Neutrophil (primary cell): ENCODE measurements at regions not wholly inside any gene's neighbourhood (a gene's known extent, or its start where the extent isn't known, plus 50 kb on each side); places are given as distances from the start of the nearest gene placed in this dataset.

Experiments
- H3K27ac ChIP-seq: fragments of 200-600 bp; sonication (generic); 2 replicates; pipeline ENCODE4 v1.5.1; 2016; ENCODE audit warnings: mild to moderate bottlenecking, moderate library complexity
- H3K27me3 ChIP-seq: fragments of 200-600 bp; sonication (generic); 2 replicates; pipeline ENCODE4 v1.6.0; 2016; ENCODE audit warnings: mild to moderate bottlenecking
- H3K36me3 ChIP-seq: fragments of 200-600 bp; sonication (generic); 2 replicates; pipeline ENCODE4 v1.5.1; 2017
- H3K4me1 ChIP-seq, 2 experiments: fragments of 200-600 bp in 1 of 2; sonication (generic) in 1 of 2; 1 replicate in 1 of 2; 2 replicates in 1 of 2; pipeline versions ENCODE4 v1.5.1 to v1.6.1; 2013 to 2016; ENCODE audit warnings: low read depth in 1 of 2, low read length in 1 of 2, mild to moderate bottlenecking in 1 of 2, moderate library complexity in 1 of 2; ENCODE audit not compliant: control insufficient read depth in 1 of 2, insufficient read depth in 1 of 2
- H3K4me3 ChIP-seq, 2 experiments: fragments of 200-600 bp in 1 of 2; sonication (generic) in 1 of 2; 1 replicate in 1 of 2; 2 replicates in 1 of 2; pipeline ENCODE4 v1.5.1; 2013 to 2016; ENCODE audit warnings: low read depth in 1 of 2, low read length in 1 of 2, mild to moderate bottlenecking in 1 of 2, moderate library complexity in 1 of 2
- H3K9me3 ChIP-seq: fragments of 200-600 bp; sonication (generic); 2 replicates; pipeline ENCODE4 v1.5.1; 2016
- TF ChIP-seq, protein P1 (sequence below): fragments of 200-600 bp; sonication (generic); IDR thresholded peaks from 2 replicates; pipeline ENCODE4 v1.5.1; 2016; ENCODE audit warnings: antibody characterized with exemption

DNA sequence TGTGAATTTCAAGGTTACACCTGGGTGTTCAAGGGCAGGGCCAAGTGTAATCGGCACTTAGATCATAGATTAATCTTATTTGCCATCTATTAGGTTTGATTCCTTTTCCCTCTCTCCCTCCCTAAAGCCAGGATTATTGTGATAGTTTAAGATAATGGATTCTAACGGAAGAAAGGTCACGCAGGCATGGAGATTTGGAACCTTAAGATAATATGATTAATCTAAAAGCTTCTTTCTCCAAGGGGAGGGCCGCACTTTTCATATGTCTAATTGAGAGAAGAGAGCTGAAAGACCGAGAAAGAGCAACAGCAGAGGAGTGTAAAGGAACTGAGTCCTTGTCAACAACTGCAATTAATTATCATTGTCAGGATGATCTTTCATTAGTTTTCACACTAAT lies 858.8 kb upstream of the NR2F2 start:
- H3K4me3 ChIP-seq: no peak overlapping the region
- no peak overlapping the region for H3K27ac ChIP-seq
- TF ChIP-seq, protein P1, sequence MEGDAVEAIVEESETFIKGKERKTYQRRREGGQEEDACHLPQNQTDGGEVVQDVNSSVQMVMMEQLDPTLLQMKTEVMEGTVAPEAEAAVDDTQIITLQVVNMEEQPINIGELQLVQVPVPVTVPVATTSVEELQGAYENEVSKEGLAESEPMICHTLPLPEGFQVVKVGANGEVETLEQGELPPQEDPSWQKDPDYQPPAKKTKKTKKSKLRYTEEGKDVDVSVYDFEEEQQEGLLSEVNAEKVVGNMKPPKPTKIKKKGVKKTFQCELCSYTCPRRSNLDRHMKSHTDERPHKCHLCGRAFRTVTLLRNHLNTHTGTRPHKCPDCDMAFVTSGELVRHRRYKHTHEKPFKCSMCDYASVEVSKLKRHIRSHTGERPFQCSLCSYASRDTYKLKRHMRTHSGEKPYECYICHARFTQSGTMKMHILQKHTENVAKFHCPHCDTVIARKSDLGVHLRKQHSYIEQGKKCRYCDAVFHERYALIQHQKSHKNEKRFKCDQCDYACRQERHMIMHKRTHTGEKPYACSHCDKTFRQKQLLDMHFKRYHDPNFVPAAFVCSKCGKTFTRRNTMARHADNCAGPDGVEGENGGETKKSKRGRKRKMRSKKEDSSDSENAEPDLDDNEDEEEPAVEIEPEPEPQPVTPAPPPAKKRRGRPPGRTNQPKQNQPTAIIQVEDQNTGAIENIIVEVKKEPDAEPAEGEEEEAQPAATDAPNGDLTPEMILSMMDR: no peak

GRCh38 chr15:95475067-95475466 lies 855.4 kb upstream of the NR2F2 start:
- H3K36me3 ChIP-seq: no peaks in the 10 kb centered on the region
- no peaks in the 10 kb centered on the region for H3K27me3 ChIP-seq
- H3K9me3 ChIP-seq: no peaks in the 10 kb centered on the region
- H3K27ac ChIP-seq: no peak overlapping the region
- TF ChIP-seq, protein P1: no peak
- no peak overlapping the region for H3K4me3 ChIP-seq
- H3K4me1 ChIP-seq: no peaks in the 10 kb centered on the region

More for the DNA sequence above, 858.8 kb upstream of the NR2F2 start:
- Histone ChIP-seq H3K4me1 (no peaks in the 10 kb centered on the region), H3K27me3 (no peaks in the 10 kb centered on the region), H3K36me3 (no peaks in the 10 kb centered on the region), H3K9me3 (no peaks in the 10 kb centered on the region)

DNA sequence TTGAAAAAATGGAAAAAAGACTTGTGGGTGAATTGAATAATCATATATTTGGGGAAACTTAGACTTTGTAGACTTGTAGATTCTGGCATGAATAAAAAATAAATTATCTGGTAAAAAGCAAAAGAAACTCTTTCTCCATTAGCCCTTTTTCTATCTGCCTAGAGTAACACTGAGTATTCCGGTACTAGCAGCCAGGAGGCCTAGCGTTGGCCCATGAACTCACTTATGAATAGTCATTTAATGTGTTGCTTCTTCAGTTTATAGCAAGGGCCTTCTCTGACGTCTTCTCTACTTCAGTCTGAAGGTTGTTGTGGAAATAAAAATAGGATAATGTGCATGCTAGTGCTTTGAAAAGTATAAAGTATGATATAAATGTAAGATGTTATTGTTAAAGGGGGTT lies 851.2 kb upstream of the NR2F2 start:
- Histone ChIP-seq H3K9me3 (no peaks in the 10 kb centered on the region), H3K36me3 (no peaks in the 10 kb centered on the region), H3K4me3 (no peak overlapping the region), H3K4me1 (no peaks in the 10 kb centered on the region), H3K27me3 (no peaks in the 10 kb centered on the region), H3K27ac (no peak overlapping the region)
- TF ChIP-seq, protein P1: no peak

- Histone ChIP-seq H3K9me3 (no peaks in the 10 kb centered on the region), H3K27ac (no peak overlapping the region), H3K27me3 (no peaks in the 10 kb centered on the region), H3K4me1 (no peaks in the 10 kb centered on the region), H3K4me3 (no peak overlapping the region), H3K36me3 (no peaks in the 10 kb centered on the region)
- TF ChIP-seq, protein P1: no peak
Measured at GRCh38 chr15:95485367-95485766, 845.1 kb upstream of the NR2F2 start.

DNA sequence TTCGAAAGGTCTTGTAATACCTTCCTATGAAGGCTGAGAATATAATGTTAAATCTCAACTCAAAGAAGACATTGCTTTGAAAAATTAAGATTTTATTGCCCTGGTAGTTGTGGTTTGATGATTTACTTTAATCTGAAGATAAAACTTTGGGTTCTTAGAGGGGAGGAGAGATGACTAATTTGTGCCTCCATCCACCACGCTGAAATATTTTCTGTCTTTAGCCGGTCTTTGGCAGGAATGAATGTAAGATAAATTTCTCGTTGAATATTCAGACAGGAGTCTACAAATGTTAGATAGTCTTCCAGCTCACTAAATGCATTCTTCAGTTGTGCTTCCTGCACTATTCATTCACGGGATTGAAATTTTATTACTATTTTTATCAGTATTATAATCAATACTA lies 844.3 kb upstream of the NR2F2 start:
- H3K27me3 ChIP-seq: no peaks in the 10 kb centered on the region
- H3K27ac ChIP-seq: no peak overlapping the region
- H3K4me1 ChIP-seq: no peaks in the 10 kb centered on the region
- H3K9me3 ChIP-seq: no peaks in the 10 kb centered on the region
- no peak overlapping the region for H3K4me3 ChIP-seq
- TF ChIP-seq, protein P1: no peak
- H3K36me3 ChIP-seq: no peaks in the 10 kb centered on the region

DNA sequence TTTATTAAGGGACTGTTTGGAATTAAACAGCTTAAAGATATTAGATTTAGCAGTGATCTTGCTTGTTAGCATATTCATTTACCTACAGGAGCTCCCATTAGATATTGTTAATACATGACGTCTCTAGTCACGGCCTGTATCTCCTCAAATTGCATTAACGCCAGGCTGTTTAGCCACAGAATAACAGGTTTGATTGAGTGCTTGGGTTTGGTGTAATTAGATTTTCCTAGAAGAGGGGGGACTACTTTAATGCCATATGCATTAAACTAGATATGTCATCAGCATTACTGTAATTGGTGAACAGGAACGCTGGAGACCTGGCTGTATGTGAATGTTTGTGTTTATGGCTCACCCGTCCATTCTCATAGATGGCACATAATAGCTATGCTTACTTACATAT lies 841.4 kb upstream of the NR2F2 start:
- Histone ChIP-seq H3K27ac (no peak overlapping the region), H3K4me3 (no peak overlapping the region), H3K4me1 (no peaks in the 10 kb centered on the region), H3K27me3 (no peaks in the 10 kb centered on the region), H3K36me3 (no peaks in the 10 kb centered on the region), H3K9me3 (no peaks in the 10 kb centered on the region)
- TF ChIP-seq, protein P1: no peak
